H1 (cell line): ENCODE measurements at regions not wholly inside any gene's neighbourhood (a gene's known extent, or its start where the extent isn't known, plus 50 kb on each side); places are given as distances from the start of the nearest gene placed in this dataset.

Source experiments
- ATF2 ChIP-seq: IDR thresholded peaks from 2 replicates; pipeline ENCODE4 v1.6.1; 2012; ENCODE audit warnings: low read length, inconsistent platforms
- BRCA1 ChIP-seq: IDR thresholded peaks from 2 replicates; pipeline ENCODE4 v1.6.1; 2012; ENCODE audit warnings: low read depth, low read length, improper control_type of control experiment
- CBX5 ChIP-seq: fragments of 300-800, 300-1000 bp; sonication (generic); IDR thresholded peaks from 2 replicates; pipeline ENCODE4 v1.7.1; 2016; ENCODE audit warnings: antibody characterized with exemption, low read length, low read depth
- CBX8 ChIP-seq: fragments of 300-800, 300-1000 bp; sonication (generic); IDR thresholded peaks from 2 replicates; pipeline ENCODE4 v1.7.1; 2016; ENCODE audit warnings: low read depth, low read length, borderline replicate concordance
- CTCF ChIP-seq, 3 experiments: IDR thresholded peaks; 1 replicate in 2 of 3; 2 replicates in 1 of 3; pipeline versions ENCODE4 v1.5.1 to v1.6.1; 2011; ENCODE audit warnings: low read length in 3 of 3, mild to moderate bottlenecking in 3 of 3, inconsistent platforms in 2 of 3, low read depth in 1 of 3, moderate library complexity in 1 of 3; ENCODE audit not compliant: insufficient read depth in 1 of 3; ENCODE audit errors: control extremely low read depth in 1 of 3
- POLR2AphosphoS5 ChIP-seq: IDR thresholded peaks from 2 replicates; pipeline ENCODE4 v1.6.1; 2011; ENCODE audit warnings: low read depth, low read length
- SIN3A ChIP-seq, 2 experiments: IDR thresholded peaks in 1 of 2; conservative IDR thresholded peaks in 1 of 2; 2 replicates each; pipeline ENCODE4 v1.6.1; 2011 to 2012; ENCODE audit warnings: low read length in 2 of 2, improper control_type of control experiment in 1 of 2, low read depth in 1 of 2, mild to moderate bottlenecking in 1 of 2
- SP1 ChIP-seq: IDR thresholded peaks from 2 replicates; pipeline ENCODE4 v1.6.1; 2011; ENCODE audit warnings: low read depth, low read length

- no peak for TF ChIP-seq BRCA1
- TF ChIP-seq CTCF (IDR thresholded peaks at IDR 0.05; ENCODE audit: control extremely low read depth in 1 of 3, insufficient read depth in 1 of 3, low read depth in 1 of 3, low read length in 3 of 3): no peak
- no peak for TF ChIP-seq ATF2
- TF ChIP-seq CBX5: no peak
- no peak for TF ChIP-seq CBX8
- TF ChIP-seq SP1: no peak
- no peak for TF ChIP-seq SIN3A (conservative IDR thresholded peaks at IDR 0.05 in 1 of 2, IDR thresholded peaks at IDR 0.05 in 1 of 2; ENCODE audit: low read depth in 1 of 2, low read length in 2 of 2)
- TF ChIP-seq POLR2AphosphoS5: no peak
Measured at GRCh38 chrX:40527543-40527942, 53.2 kb upstream of the ATP6AP2 start.
